ENCODE measurements at regions not wholly inside any gene's neighbourhood (a gene's known extent, or its start where the extent isn't known, plus 50 kb on each side); places are given as distances from the start of the nearest gene placed in this dataset.
"Not testable (repeated sequence)": the region's sequence is repeated elsewhere in the genome, so short reads cannot be mapped to it uniquely, and the experiment has no call there.

- POLR2A ChIA-PET: no interaction called here
- Histone ChIP-seq H3K4me3 (ENCODE audit: low read depth, low read length) (no peak overlapping the region), H3K36me3 (ENCODE audit: control insufficient read depth, insufficient read depth, low read length) (no peaks in the 10 kb centered on the region), H3K27me3 (ENCODE audit: control insufficient read depth, insufficient read depth, low read length) (no peaks in the 10 kb centered on the region)
- TF ChIP-seq, protein P1, sequence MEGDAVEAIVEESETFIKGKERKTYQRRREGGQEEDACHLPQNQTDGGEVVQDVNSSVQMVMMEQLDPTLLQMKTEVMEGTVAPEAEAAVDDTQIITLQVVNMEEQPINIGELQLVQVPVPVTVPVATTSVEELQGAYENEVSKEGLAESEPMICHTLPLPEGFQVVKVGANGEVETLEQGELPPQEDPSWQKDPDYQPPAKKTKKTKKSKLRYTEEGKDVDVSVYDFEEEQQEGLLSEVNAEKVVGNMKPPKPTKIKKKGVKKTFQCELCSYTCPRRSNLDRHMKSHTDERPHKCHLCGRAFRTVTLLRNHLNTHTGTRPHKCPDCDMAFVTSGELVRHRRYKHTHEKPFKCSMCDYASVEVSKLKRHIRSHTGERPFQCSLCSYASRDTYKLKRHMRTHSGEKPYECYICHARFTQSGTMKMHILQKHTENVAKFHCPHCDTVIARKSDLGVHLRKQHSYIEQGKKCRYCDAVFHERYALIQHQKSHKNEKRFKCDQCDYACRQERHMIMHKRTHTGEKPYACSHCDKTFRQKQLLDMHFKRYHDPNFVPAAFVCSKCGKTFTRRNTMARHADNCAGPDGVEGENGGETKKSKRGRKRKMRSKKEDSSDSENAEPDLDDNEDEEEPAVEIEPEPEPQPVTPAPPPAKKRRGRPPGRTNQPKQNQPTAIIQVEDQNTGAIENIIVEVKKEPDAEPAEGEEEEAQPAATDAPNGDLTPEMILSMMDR (IDR thresholded peaks at IDR 0.05; ENCODE audit: insufficient read depth, low read depth, low read length): no peak
- no peak for DNase-seq (ENCODE audit: low read depth)
- CTCF ChIA-PET: interaction anchor here (1.0 to 14.4 kb wide), 14 partner anchors 6 to 553 kb away, joined by 3 to 149 read pairs (median 8); no protein-coding TSS in a partner anchor
Observed at GRCh38 chr10:77718957-77719356, 81.3 kb upstream of the KCNMA1 start.

GRCh38 chr10:77718312-77718711 is 80.7 kb upstream of the KCNMA1 start:
- H3K36me3 ChIP-seq (ENCODE audit: control insufficient read depth, insufficient read depth, low read length): not testable (repeated sequence)

GRCh38 chr10:77717336-77717735 is 79.7 kb upstream of the KCNMA1 start:
- POLR2A ChIA-PET: no interaction called here
- CTCF ChIA-PET: interaction anchor here (0.6 to 14.4 kb wide), 7 partner anchors 9 to 551 kb away, joined by 3 to 149 read pairs (median 4); no protein-coding TSS in a partner anchor
- no peak for DNase-seq (ENCODE audit: low read depth)
- TF ChIP-seq, protein P1 (IDR thresholded peaks at IDR 0.05; ENCODE audit: insufficient read depth, low read depth, low read length): no peak
- Histone ChIP-seq H3K4me3 (ENCODE audit: low read depth, low read length) (no peak overlapping the region), H3K36me3 (ENCODE audit: control insufficient read depth, insufficient read depth, low read length) (no peaks in the 10 kb centered on the region), H3K27me3 (ENCODE audit: control insufficient read depth, insufficient read depth, low read length) (no peaks in the 10 kb centered on the region)

More at GRCh38 chr10:77718312-77718711, 80.7 kb upstream of the KCNMA1 start:
- POLR2A ChIA-PET; H3K4me3 ChIP-seq (ENCODE audit: low read depth, low read length); H3K27me3 ChIP-seq (ENCODE audit: control insufficient read depth, insufficient read depth, low read length); DNase-seq (ENCODE audit: low read depth): not testable (repeated sequence)
- CTCF ChIA-PET: interaction anchor here (1.0 to 14.4 kb wide), 8 partner anchors 11 to 552 kb away, joined by 3 to 149 read pairs (median 8); no protein-coding TSS in a partner anchor

GRCh38 chr10:77716458-77717317 is 79.1 kb upstream of the KCNMA1 start:
- DNase-seq (ENCODE audit: low read depth): no peak
- CTCF ChIA-PET: interaction anchor here (0.6 to 14.4 kb wide), 7 partner anchors 8 to 553 kb away, joined by 3 to 149 read pairs (median 4); no protein-coding TSS in a partner anchor
- POLR2A ChIA-PET: no interaction called here
- Histone ChIP-seq H3K4me3 (ENCODE audit: low read depth, low read length) (no peak overlapping the region), H3K36me3 (ENCODE audit: control insufficient read depth, insufficient read depth, low read length) (no peaks in the 10 kb centered on the region), H3K27me3 (ENCODE audit: control insufficient read depth, insufficient read depth, low read length) (no peaks in the 10 kb centered on the region)
- TF ChIP-seq, protein P1 (IDR thresholded peaks at IDR 0.05; ENCODE audit: insufficient read depth, low read depth, low read length): no peak

- TF ChIP-seq, protein P1 (IDR thresholded peaks at IDR 0.05; ENCODE audit: insufficient read depth, low read depth, low read length): no peak
- POLR2A ChIA-PET: no interaction called here
- Histone ChIP-seq H3K27me3 (ENCODE audit: control insufficient read depth, insufficient read depth, low read length) (no peaks in the 10 kb centered on the region), H3K4me3 (ENCODE audit: low read depth, low read length) (no peak overlapping the region), H3K36me3 (ENCODE audit: control insufficient read depth, insufficient read depth, low read length) (no peaks in the 10 kb centered on the region)
- no peak for DNase-seq (ENCODE audit: low read depth)
- CTCF ChIA-PET: interaction anchor here (1.0 to 14.4 kb wide), 5 partner anchors 9 to 551 kb away, joined by 3 to 149 read pairs (median 5); no protein-coding TSS in a partner anchor
Observed at GRCh38 chr10:77715536-77715935, 77.9 kb upstream of the KCNMA1 start.
